ENCODE measurements at regions not wholly inside any gene's neighbourhood (a gene's known extent, or its start where the extent isn't known, plus 50 kb on each side); places are given as distances from the start of the nearest gene placed in this dataset.

GRCh38 chr20:54344832-54345231, 130.6 kb upstream of the DOK5 start:
- Histone ChIP-seq H2AFZ (replicated peaks) (no peak overlapping the region), H3K27me3 (no peaks in the 10 kb centered on the region), H4K20me1 (ENCODE audit: low read depth) (no peaks in the 10 kb centered on the region), H3F3A (ENCODE audit: low read depth) (no peaks in the 10 kb centered on the region), H3K27ac (no peak overlapping the region), H3K4me1 (no peaks in the 10 kb centered on the region), H3K4me3 (no peak overlapping the region), H3K9me3 (ENCODE audit: low read depth) (no peaks in the 10 kb centered on the region), H3K36me3 (no peaks in the 10 kb centered on the region), H3K4me2 (no peak overlapping the region), H3K9ac (no peak overlapping the region), H3K79me2 (ENCODE audit: low read depth) (no peaks in the 10 kb centered on the region)
- no peak overlapping the region for H3K4me3 Mint-ChIP-seq
- peaks cover 12% of the 10 kb centered on the region for H3K4me1 Mint-ChIP-seq
- DNase-seq (ENCODE audit: low spot score), result no peak
- H3K36me3 Mint-ChIP-seq, result no peaks in the 10 kb centered on the region
- no peak for TF ChIP-seq EZH2 (IDR thresholded peaks at IDR 0.05)
- TF ChIP-seq CTCF (IDR thresholded peaks at IDR 0.05), result no peak
- H3K27ac Mint-ChIP-seq, result no peak overlapping the region
- H3K27me3 Mint-ChIP-seq (ENCODE audit: insufficient read depth, low read depth), result no peaks in the 10 kb centered on the region
- H3K9me3 Mint-ChIP-seq, result no peaks in the 10 kb centered on the region

- Histone ChIP-seq H3F3A (ENCODE audit: low read depth) (no peaks in the 10 kb centered on the region), H3K4me2 (no peak overlapping the region), H2AFZ (replicated peaks) (no peak overlapping the region), H4K20me1 (ENCODE audit: low read depth) (no peaks in the 10 kb centered on the region), H3K9ac (no peak overlapping the region), H3K27ac (no peak overlapping the region), H3K79me2 (ENCODE audit: low read depth) (no peaks in the 10 kb centered on the region), H3K4me1 (no peaks in the 10 kb centered on the region), H3K36me3 (no peaks in the 10 kb centered on the region), H3K9me3 (ENCODE audit: low read depth) (no peaks in the 10 kb centered on the region), H3K4me3 (no peak overlapping the region), H3K27me3 (no peaks in the 10 kb centered on the region)
- no peaks in the 10 kb centered on the region for H3K36me3 Mint-ChIP-seq
- no peaks in the 10 kb centered on the region for H3K9me3 Mint-ChIP-seq
- H3K4me1 Mint-ChIP-seq, result peaks cover 12% of the 10 kb centered on the region
- H3K27me3 Mint-ChIP-seq (ENCODE audit: insufficient read depth, low read depth), result no peaks in the 10 kb centered on the region
- no peak for TF ChIP-seq EZH2phosphoT487 (IDR thresholded peaks at IDR 0.05)
- no peak for TF ChIP-seq CTCF (IDR thresholded peaks at IDR 0.05)
- TF ChIP-seq EZH2 (IDR thresholded peaks at IDR 0.05), result no peak
- no peak overlapping the region for H3K4me3 Mint-ChIP-seq
- DNase-seq (ENCODE audit: low spot score), result no peak
- H3K27ac Mint-ChIP-seq, result no peak overlapping the region
Observed at GRCh38 chr20:54345301-54345724, 130.1 kb upstream of the DOK5 start.

GRCh38 chr20:54345821-54346220, 129.6 kb upstream of the DOK5 start:
- Histone ChIP-seq H3K4me1 (no peaks in the 10 kb centered on the region), H3K9ac (no peak overlapping the region), H3K4me3 (no peak overlapping the region), H3K9me3 (ENCODE audit: low read depth) (no peaks in the 10 kb centered on the region), H3F3A (ENCODE audit: low read depth) (no peaks in the 10 kb centered on the region), H3K4me2 (no peak overlapping the region), H3K27me3 (no peaks in the 10 kb centered on the region), H3K36me3 (no peaks in the 10 kb centered on the region), H3K79me2 (ENCODE audit: low read depth) (no peaks in the 10 kb centered on the region), H4K20me1 (ENCODE audit: low read depth) (no peaks in the 10 kb centered on the region), H2AFZ (replicated peaks) (no peak overlapping the region), H3K27ac (no peak overlapping the region)
- peaks cover 12% of the 10 kb centered on the region for H3K4me1 Mint-ChIP-seq
- no peak for DNase-seq (ENCODE audit: low spot score)
- no peak overlapping the region for H3K27ac Mint-ChIP-seq
- no peaks in the 10 kb centered on the region for H3K36me3 Mint-ChIP-seq
- no peak overlapping the region for H3K4me3 Mint-ChIP-seq
- TF ChIP-seq EZH2phosphoT487 (IDR thresholded peaks at IDR 0.05) (no peak), EZH2 (IDR thresholded peaks at IDR 0.05) (no peak)
- no peaks in the 10 kb centered on the region for H3K9me3 Mint-ChIP-seq
- H3K27me3 Mint-ChIP-seq (ENCODE audit: insufficient read depth, low read depth), result no peaks in the 10 kb centered on the region

GRCh38 chr20:54346276-54346675, 129.1 kb upstream of the DOK5 start:
- Histone ChIP-seq H3K27ac (no peak overlapping the region), H2AFZ (replicated peaks) (no peak overlapping the region), H3K9ac (no peak overlapping the region), H4K20me1 (ENCODE audit: low read depth) (no peaks in the 10 kb centered on the region), H3F3A (ENCODE audit: low read depth) (no peaks in the 10 kb centered on the region), H3K4me3 (no peak overlapping the region), H3K9me3 (ENCODE audit: low read depth) (no peaks in the 10 kb centered on the region), H3K79me2 (ENCODE audit: low read depth) (no peaks in the 10 kb centered on the region), H3K4me2 (no peak overlapping the region), H3K4me1 (no peaks in the 10 kb centered on the region), H3K27me3 (no peaks in the 10 kb centered on the region), H3K36me3 (no peaks in the 10 kb centered on the region)
- no peaks in the 10 kb centered on the region for H3K9me3 Mint-ChIP-seq
- TF ChIP-seq EZH2phosphoT487 (IDR thresholded peaks at IDR 0.05), result no peak
- no peak for TF ChIP-seq EZH2 (IDR thresholded peaks at IDR 0.05)
- no peak for TF ChIP-seq CTCF (IDR thresholded peaks at IDR 0.05)
- no peak for DNase-seq (ENCODE audit: low spot score)
- no peak overlapping the region for H3K27ac Mint-ChIP-seq
- peaks cover 12% of the 10 kb centered on the region for H3K4me1 Mint-ChIP-seq
- no peaks in the 10 kb centered on the region for H3K27me3 Mint-ChIP-seq (ENCODE audit: insufficient read depth, low read depth)
- no peak overlapping the region for H3K4me3 Mint-ChIP-seq
- no peaks in the 10 kb centered on the region for H3K36me3 Mint-ChIP-seq
